K562 (cell line): ENCODE measurements at regions not wholly inside any gene's neighbourhood (a gene's known extent, or its start where the extent isn't known, plus 50 kb on each side); places are given as distances from the start of the nearest gene placed in this dataset.

ENCODE experiments used
- ATAC-seq: fragments of 200-7000 bp; cut with Tn5 transposase; 3 replicates; pipeline ENCODE4 v1.9.1; 2020; ENCODE audit warnings: moderate library complexity
- BruUV-seq: library from RNA; stranded (reverse); fragments of 400-500 nt; replicated peaks from 2 replicates; lab custom pipeline; 2021; lab: Mats Ljungman, UMichigan
- CTCF ChIA-PET: fragments of 300-600 bp; formaldehyde crosslinking; extraction: SDS; loops from one replicate; lab custom pipeline; 2021; ENCODE audit warnings: low intra/inter-chr PET ratio; lab: Yijun Ruan, JAX
- POLR2A ChIA-PET: fragments of 300-600, 350-650 bp; sonication (Branson Sonifier 250); formaldehyde crosslinking; extraction: SDS; loops from one replicate; lab custom pipeline; 2021; ENCODE audit warnings: antibody characterized with exemption, inconsistent platforms; lab: Yijun Ruan, JAX
- DNase-seq, 4 experiments: peaks; one replicate each; pipeline versions ENCODE4 v3.0.0 to v3.0.0-alpha.2; 2011 to 2018; ENCODE audit warnings: low spot score in 3 of 4, mixed read lengths in 3 of 4; ENCODE audit errors: extremely low read depth in 1 of 4
- FAIRE-seq: peaks from 2 replicates; lab custom pipeline; 2011; peaks lifted over from hg19 to GRCh38; lab: Jason Lieb, UNC
- H2AFZ ChIP-seq: 2 replicates; pipeline ENCODE4 v1.6.0; 2011; ENCODE audit warnings: low read depth, low read length, control low read depth, inconsistent platforms
- H3K27ac ChIP-seq: fragments of 200-600 bp; 3 replicates; pipeline ENCODE4 v1.8.0; 2011; ENCODE audit warnings: low read depth, mild to moderate bottlenecking, control low read depth, inconsistent platforms, low read length, moderate library complexity, mixed read lengths; ENCODE audit errors: extremely low read depth
- H3K27me3 ChIP-seq, 2 experiments: fragments of 300-600 bp in 1 of 2; 2 replicates in 1 of 2; 3 replicates in 1 of 2; pipeline versions ENCODE4 v1.6.0 to v1.8.0; 2011; ENCODE audit warnings: inconsistent platforms in 2 of 2, low read length in 2 of 2, mild to moderate bottlenecking in 1 of 2, mixed read lengths in 1 of 2, moderate library complexity in 1 of 2; ENCODE audit not compliant: control insufficient read depth in 2 of 2, insufficient read depth in 2 of 2
- H3K36me3 ChIP-seq: fragments of 300-600 bp; 3 replicates; pipeline ENCODE4 v1.8.0; 2011; ENCODE audit warnings: mild to moderate bottlenecking, low read length, inconsistent platforms; ENCODE audit not compliant: control insufficient read depth, insufficient read depth
- H3K4me1 ChIP-seq, 2 experiments: fragments of 200-600 bp in 1 of 2; replicated peaks in 1 of 2; 2 replicates in 1 of 2; 3 replicates in 1 of 2; pipeline versions ENCODE4 v1.5.1 to v1.8.0; 2011; ENCODE audit warnings: inconsistent platforms in 2 of 2, low read length in 2 of 2, mild to moderate bottlenecking in 1 of 2, mixed read lengths in 1 of 2, moderate library complexity in 1 of 2; ENCODE audit not compliant: control insufficient read depth in 2 of 2, insufficient read depth in 2 of 2
- H3K4me2 ChIP-seq: 2 replicates; pipeline ENCODE4 v1.6.1; 2011; ENCODE audit warnings: low read length, control low read depth, inconsistent platforms, mixed read lengths; ENCODE audit not compliant: insufficient read depth
- H3K4me3 ChIP-seq: fragments of 200-600 bp; sonication (generic), shearing (Covaris generic); 2 replicates; pipeline ENCODE4 v1.5.1; 2016; ENCODE audit warnings: control low read depth, inconsistent platforms
- H3K79me2 ChIP-seq: fragments of 200-600 bp; 3 replicates; pipeline ENCODE4 v1.8.0; 2011; ENCODE audit warnings: low read length, inconsistent platforms; ENCODE audit not compliant: control insufficient read depth, insufficient read depth
- H3K9ac ChIP-seq, 2 experiments: 2 replicates each; pipeline versions ENCODE4 v1.6.0 to v1.6.1; 2011; ENCODE audit warnings: low read depth in 2 of 2, low read length in 2 of 2, control low read depth in 1 of 2, inconsistent platforms in 1 of 2, mild to moderate bottlenecking in 1 of 2, mixed read lengths in 1 of 2; ENCODE audit not compliant: insufficient read depth in 1 of 2
- H3K9me1 ChIP-seq: one replicate; pipeline ENCODE4 v1.6.0; 2011; ENCODE audit warnings: inconsistent platforms, mild to moderate bottlenecking, low read length, moderate library complexity; ENCODE audit not compliant: control insufficient read depth, insufficient read depth
- H3K9me3 ChIP-seq: replicated peaks from 2 replicates; pipeline ENCODE4 v1.5.1; 2011; ENCODE audit warnings: low read depth, low read length, inconsistent platforms; ENCODE audit not compliant: control insufficient read depth, insufficient read depth
- H4K20me1 ChIP-seq: replicated peaks from 2 replicates; pipeline ENCODE4 v1.6.1; 2011; ENCODE audit warnings: low read length, inconsistent platforms, mixed read lengths; ENCODE audit not compliant: control insufficient read depth, insufficient read depth
- ARID1B ChIP-seq: fragments of 450-650 bp; IDR thresholded peaks from 2 replicates; pipeline ENCODE4 v1.6.1; 2016; ENCODE audit warnings: antibody characterized with exemption, mild to moderate bottlenecking, inconsistent platforms
- RFX1 ChIP-seq: fragments of 450-650 bp; IDR thresholded peaks from 2 replicates; pipeline ENCODE4 v1.6.1; 2016; ENCODE audit warnings: mild to moderate bottlenecking, moderate library complexity
- TRIM24 ChIP-seq, 2 experiments: fragments of 450-650 bp; IDR thresholded peaks; 2 replicates each; pipeline ENCODE4 v1.6.1; 2016
- WGBS: fragments of 100-300 bp; shearing (Covaris generic); methylation state at CpG from one replicate; pipeline ENCODE4 v1.1.6; 2016; ENCODE audit warnings: low coverage, mixed read lengths; ENCODE audit not compliant: insufficient coverage; ENCODE audit errors: missing lambda C conversion rate; 5-methylcytosine and 5-hydroxymethylcytosine counted together
- in situ Hi-C: fragments of 300-500 bp; cut with MboI; formaldehyde crosslinking; loops from 4 replicates; pipeline ENCODE4 v1.15.0; 2018; ENCODE audit warnings: inconsistent platforms, mixed read lengths
- intact Hi-C: fragments of 100-400 bp; cut with micrococcal nuclease; formaldehyde crosslinking; loops from 2 replicates; pipeline ENCODE4 v1.14.2; 2022
- TF ChIP-seq, protein P1 (sequence below): fragments of 450-650 bp; IDR thresholded peaks from 2 replicates; pipeline ENCODE4 v1.6.1; 2016; ENCODE audit warnings: low read depth
- TF ChIP-seq, protein P2 (sequence below): IDR thresholded peaks from 3 replicates; pipeline ENCODE4 v1.6.1; 2011; ENCODE audit warnings: borderline replicate concordance, mild to moderate bottlenecking; ENCODE audit not compliant: insufficient read length, insufficient read depth

DNA sequence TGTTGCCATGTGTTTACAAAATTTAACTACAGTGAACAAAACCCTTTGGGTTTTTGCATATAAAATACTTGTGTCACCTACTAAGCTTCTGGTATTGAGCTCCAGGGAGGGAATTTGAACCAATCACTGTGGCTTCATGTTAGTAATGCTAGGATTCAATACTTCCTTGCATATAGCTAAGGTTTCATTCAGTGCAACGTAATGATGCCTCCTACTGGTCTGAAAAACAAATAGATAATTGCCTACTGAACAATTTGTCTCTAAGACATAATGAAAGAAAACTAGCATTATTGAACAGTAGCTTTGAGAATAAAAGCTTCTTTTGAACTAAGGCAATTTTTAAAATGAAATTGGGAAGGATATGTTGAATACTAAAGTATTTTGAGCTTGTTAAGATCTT lies 244.4 kb downstream of the ZWINT start:
- CTCF ChIA-PET: no interaction called here
- POLR2A ChIA-PET: no interaction called here
- FAIRE-seq: no peak

More for the DNA sequence above, 244.4 kb downstream of the ZWINT start:
- intact Hi-C loops: no loop called here
- Histone ChIP-seq H3K36me3 (no peaks in the 10 kb centered on the region), H3K27me3 (no peaks in the 10 kb centered on the region), H2AFZ (no peak overlapping the region)
- ATAC-seq (no peak), DNase-seq (no peak)
- TF ChIP-seq, protein P1, sequence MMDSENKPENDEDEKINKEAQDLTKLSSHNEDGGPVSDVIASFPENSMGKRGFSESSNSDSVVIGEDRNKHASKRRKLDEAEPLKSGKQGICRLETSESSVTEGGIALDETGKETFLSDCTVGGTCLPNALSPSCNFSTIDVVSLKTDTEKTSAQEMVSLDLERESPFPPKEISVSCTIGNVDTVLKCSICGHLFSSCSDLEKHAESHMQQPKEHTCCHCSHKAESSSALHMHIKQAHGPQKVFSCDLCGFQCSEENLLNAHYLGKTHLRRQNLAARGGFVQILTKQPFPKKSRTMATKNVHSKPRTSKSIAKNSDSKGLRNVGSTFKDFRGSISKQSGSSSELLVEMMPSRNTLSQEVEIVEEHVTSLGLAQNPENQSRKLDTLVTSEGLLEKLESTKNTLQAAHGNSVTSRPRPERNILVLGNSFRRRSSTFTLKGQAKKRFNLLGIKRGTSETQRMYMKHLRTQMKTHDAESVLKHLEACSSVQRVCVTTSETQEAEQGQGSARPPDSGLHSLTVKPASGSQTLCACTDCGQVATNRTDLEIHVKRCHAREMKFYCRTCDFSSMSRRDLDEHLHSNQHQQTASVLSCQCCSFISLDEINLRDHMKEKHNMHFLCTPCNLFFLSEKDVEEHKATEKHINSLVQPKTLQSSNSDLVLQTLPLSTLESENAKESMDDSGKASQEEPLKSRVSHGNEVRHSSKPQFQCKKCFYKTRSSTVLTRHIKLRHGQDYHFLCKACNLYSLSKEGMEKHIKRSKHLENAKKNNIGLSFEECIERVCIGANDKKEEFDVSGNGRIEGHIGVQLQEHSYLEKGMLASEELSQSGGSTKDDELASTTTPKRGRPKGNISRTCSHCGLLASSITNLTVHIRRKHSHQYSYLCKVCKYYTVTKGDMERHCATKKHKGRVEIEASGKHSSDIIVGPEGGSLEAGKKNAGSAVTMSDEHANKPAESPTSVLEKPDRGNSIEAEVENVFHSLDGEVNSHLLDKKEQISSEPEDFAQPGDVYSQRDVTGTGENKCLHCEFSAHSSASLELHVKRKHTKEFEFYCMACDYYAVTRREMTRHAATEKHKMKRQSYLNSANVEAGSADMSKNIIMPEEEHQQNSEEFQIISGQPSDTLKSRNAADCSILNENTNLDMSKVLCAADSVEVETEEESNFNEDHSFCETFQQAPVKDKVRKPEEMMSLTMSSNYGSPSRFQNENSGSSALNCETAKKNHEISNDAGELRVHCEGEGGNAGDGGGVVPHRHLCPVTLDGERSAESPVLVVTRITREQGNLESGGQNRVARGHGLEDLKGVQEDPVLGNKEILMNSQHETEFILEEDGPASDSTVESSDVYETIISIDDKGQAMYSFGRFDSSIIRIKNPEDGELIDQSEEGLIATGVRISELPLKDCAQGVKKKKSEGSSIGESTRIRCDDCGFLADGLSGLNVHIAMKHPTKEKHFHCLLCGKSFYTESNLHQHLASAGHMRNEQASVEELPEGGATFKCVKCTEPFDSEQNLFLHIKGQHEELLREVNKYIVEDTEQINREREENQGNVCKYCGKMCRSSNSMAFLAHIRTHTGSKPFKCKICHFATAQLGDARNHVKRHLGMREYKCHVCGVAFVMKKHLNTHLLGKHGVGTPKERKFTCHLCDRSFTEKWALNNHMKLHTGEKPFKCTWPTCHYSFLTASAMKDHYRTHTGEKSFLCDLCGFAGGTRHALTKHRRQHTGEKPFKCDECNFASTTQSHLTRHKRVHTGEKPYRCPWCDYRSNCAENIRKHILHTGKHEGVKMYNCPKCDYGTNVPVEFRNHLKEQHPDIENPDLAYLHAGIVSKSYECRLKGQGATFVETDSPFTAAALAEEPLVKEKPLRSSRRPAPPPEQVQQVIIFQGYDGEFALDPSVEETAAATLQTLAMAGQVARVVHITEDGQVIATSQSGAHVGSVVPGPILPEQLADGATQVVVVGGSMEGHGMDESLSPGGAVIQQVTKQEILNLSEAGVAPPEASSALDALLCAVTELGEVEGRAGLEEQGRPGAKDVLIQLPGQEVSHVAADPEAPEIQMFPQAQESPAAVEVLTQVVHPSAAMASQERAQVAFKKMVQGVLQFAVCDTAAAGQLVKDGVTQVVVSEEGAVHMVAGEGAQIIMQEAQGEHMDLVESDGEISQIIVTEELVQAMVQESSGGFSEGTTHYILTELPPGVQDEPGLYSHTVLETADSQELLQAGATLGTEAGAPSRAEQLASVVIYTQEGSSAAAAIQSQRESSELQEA: no peak
- TF ChIP-seq ARID1B (no peak), TRIM24 (IDR thresholded peaks at IDR 0.05) (no peak), RFX1 (no peak)
- TF ChIP-seq, protein P2, sequence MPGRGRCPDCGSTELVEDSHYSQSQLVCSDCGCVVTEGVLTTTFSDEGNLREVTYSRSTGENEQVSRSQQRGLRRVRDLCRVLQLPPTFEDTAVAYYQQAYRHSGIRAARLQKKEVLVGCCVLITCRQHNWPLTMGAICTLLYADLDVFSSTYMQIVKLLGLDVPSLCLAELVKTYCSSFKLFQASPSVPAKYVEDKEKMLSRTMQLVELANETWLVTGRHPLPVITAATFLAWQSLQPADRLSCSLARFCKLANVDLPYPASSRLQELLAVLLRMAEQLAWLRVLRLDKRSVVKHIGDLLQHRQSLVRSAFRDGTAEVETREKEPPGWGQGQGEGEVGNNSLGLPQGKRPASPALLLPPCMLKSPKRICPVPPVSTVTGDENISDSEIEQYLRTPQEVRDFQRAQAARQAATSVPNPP: no peak
- TF ChIP-seq, all 486 proteins: peak for 0
- in situ Hi-C loops: no loop called here
- Histone ChIP-seq H3K27ac (no peak overlapping the region), H3K9me3 (peaks cover 3% of the 10 kb centered on the region; the same call in 1 of the 2 replicates), H3K4me3 (no peak overlapping the region), H3K4me2 (no peak overlapping the region), H3K9ac (no peak overlapping the region), H3K79me2 (no peaks in the 10 kb centered on the region), H3K9me1 (no peaks in the 10 kb centered on the region), H3K4me1 (no peaks in the 10 kb centered on the region), H4K20me1 (no peaks in the 10 kb centered on the region)
- no TSS peak for BruUV-seq
- WGBS: 0% methylated on average over 1 of the region's 1 CpG
